B cell (primary cell): ENCODE measurements at regions not wholly inside any gene's neighbourhood (a gene's known extent, or its start where the extent isn't known, plus 50 kb on each side); places are given as distances from the start of the nearest gene placed in this dataset.

Source experiments
- ATAC-seq: fragments of 200-7000 bp; cut with Tn5 transposase; one replicate; pipeline ENCODE4 v1.10.0; 2021; ENCODE audit warnings: low read depth, mild to moderate bottlenecking, moderate number of reproducible peaks, moderate library complexity
- CTCF ChIA-PET: fragments of 350-600 bp; sonication (Branson Sonifier 250); formaldehyde crosslinking; loops from one replicate; lab custom pipeline; 2021; ENCODE audit warnings: antibody characterized with exemption, inconsistent platforms; lab: Charles Lee
- POLR2A ChIA-PET: fragments of 350-600 bp; sonication (Branson Sonifier 250); formaldehyde crosslinking; loops from one replicate; lab custom pipeline; 2021; ENCODE audit warnings: antibody characterized with exemption; lab: Charles Lee
- DNase-seq: peaks from one replicate; pipeline ENCODE4 v3.0.0; 2013
- H2AFZ ChIP-seq: 2 replicates; pipeline ENCODE4 v1.6.1; 2012; ENCODE audit warnings: mild to moderate bottlenecking, low read depth, low read length; ENCODE audit not compliant: insufficient read depth, poor library complexity, severe bottlenecking
- H3K27ac ChIP-seq, 2 donors: 1 replicate in 1 of 2; 2 replicates in 1 of 2; pipeline ENCODE4 v1.5.1; 2012 to 2013; ENCODE audit warnings: low read length in 2 of 2, mild to moderate bottlenecking in 2 of 2, moderate library complexity in 1 of 2
- H3K27me3 ChIP-seq, 4 experiments: fragments of 200-600 bp in 1 of 4; sonication (generic) in 1 of 4; replicated peaks in 1 of 4; 1 replicate in 2 of 4; 2 replicates in 2 of 4; pipeline versions ENCODE4 v1.6.1 to v1.7.0; 2013 to 2016; ENCODE audit warnings: low read length in 3 of 4, mild to moderate bottlenecking in 2 of 4, mixed read lengths in 1 of 4, moderate library complexity in 1 of 4; ENCODE audit not compliant: insufficient read depth in 4 of 4, control insufficient read depth in 3 of 4; ENCODE audit errors: control extremely low read depth in 1 of 4
- H3K36me3 ChIP-seq, 2 experiments: replicated peaks in 1 of 2; 1 replicate in 1 of 2; 2 replicates in 1 of 2; pipeline versions ENCODE4 v1.6.1 to v1.7.1; 2013; ENCODE audit warnings: low read length in 1 of 2; ENCODE audit not compliant: insufficient read depth in 2 of 2, control insufficient read depth in 1 of 2; ENCODE audit errors: control extremely low read depth in 1 of 2, extremely low read depth in 1 of 2
- H3K4me1 ChIP-seq, 2 donors: fragments of 200-600 bp in 1 of 2; sonication (generic) in 1 of 2; 1 replicate in 1 of 2; 2 replicates in 1 of 2; pipeline versions ENCODE4 v1.5.1 to v1.6.1; 2013 to 2017; ENCODE audit warnings: low read length in 2 of 2; ENCODE audit not compliant: control insufficient read depth in 2 of 2, insufficient read depth in 2 of 2
- H3K4me2 ChIP-seq: replicated peaks from 2 replicates; pipeline ENCODE3; 2012; ENCODE audit warnings: mild to moderate bottlenecking, low read depth, low read length; ENCODE audit not compliant: poor library complexity, severe bottlenecking
- H3K4me3 ChIP-seq, 5 experiments: fragments of 200-600 bp in 1 of 5; sonication (generic) in 1 of 5; 1 replicate in 3 of 5; 2 replicates in 2 of 5; pipeline versions ENCODE4 v1.5.1 to v1.7.0; 2011 to 2016; ENCODE audit warnings: low read length in 4 of 5, mild to moderate bottlenecking in 4 of 5, low read depth in 2 of 5, control low read depth in 1 of 5, moderate library complexity in 1 of 5; ENCODE audit not compliant: insufficient read depth in 1 of 5; ENCODE audit errors: control extremely low read depth in 1 of 5, extremely low read depth in 1 of 5
- H3K79me2 ChIP-seq: fragments of 200-600 bp; sonication (generic); one replicate; pipeline ENCODE4 v1.6.0; 2016; ENCODE audit warnings: low read length; ENCODE audit not compliant: control insufficient read depth, insufficient read depth
- H3K9ac ChIP-seq: fragments of 200-600 bp; sonication (generic); 2 replicates; pipeline ENCODE4 v1.6.1; 2017; ENCODE audit warnings: mild to moderate bottlenecking, low read length, moderate library complexity
- H3K9me3 ChIP-seq, 3 donors: one replicate each; pipeline versions ENCODE4 v1.6.1 to v1.7.1; 2013; ENCODE audit warnings: low read length in 2 of 3; ENCODE audit not compliant: control insufficient read depth in 2 of 3, insufficient read depth in 1 of 3; ENCODE audit errors: control extremely low read depth in 1 of 3
- H4K20me1 ChIP-seq: 2 replicates; pipeline ENCODE4 v1.6.0; 2012; ENCODE audit warnings: mild to moderate bottlenecking, low read length; ENCODE audit not compliant: insufficient read depth, control insufficient read depth, poor library complexity, severe bottlenecking
- H3K27ac Mint-ChIP-seq: one replicate; pipeline ENCODE4 v1.8.0; 2021; ENCODE audit warnings: mixed read lengths
- H3K27me3 Mint-ChIP-seq: one replicate; pipeline ENCODE4 v1.8.0; 2021; ENCODE audit warnings: mixed read lengths
- H3K4me1 Mint-ChIP-seq: one replicate; pipeline ENCODE4 v1.8.0; 2021; ENCODE audit warnings: mixed read lengths
- H3K4me3 Mint-ChIP-seq: one replicate; pipeline ENCODE4 v1.8.0; 2021; ENCODE audit warnings: mixed read lengths
- H3K9me3 Mint-ChIP-seq: one replicate; pipeline ENCODE4 v1.8.0; 2022; ENCODE audit warnings: mixed read lengths; ENCODE audit not compliant: insufficient read depth
- EZH2 ChIP-seq: IDR thresholded peaks from 2 replicates; pipeline ENCODE4 v1.6.1; 2012; ENCODE audit warnings: borderline replicate concordance, low read depth, mild to moderate bottlenecking, moderate library complexity, low read length; ENCODE audit not compliant: insufficient read depth, poor library complexity, severe bottlenecking
- WGBS: methylation state at CpG from one replicate; pipeline ENCODE4 v1.1.5; 2013; ENCODE audit warnings: missing lambda C conversion rate; ENCODE audit not compliant: insufficient coverage; 5-methylcytosine and 5-hydroxymethylcytosine counted together
- intact Hi-C: fragments of 100-400 bp; cut with micrococcal nuclease; formaldehyde crosslinking; loops from one replicate; pipeline ENCODE4 v1.10.0; 2022
- TF ChIP-seq, protein P1 (sequence below): fragments of 200-600 bp; IDR thresholded peaks from one replicate; pipeline ENCODE4 v1.8.0; 2022; ENCODE audit warnings: antibody characterized with exemption, mild to moderate bottlenecking

DNA sequence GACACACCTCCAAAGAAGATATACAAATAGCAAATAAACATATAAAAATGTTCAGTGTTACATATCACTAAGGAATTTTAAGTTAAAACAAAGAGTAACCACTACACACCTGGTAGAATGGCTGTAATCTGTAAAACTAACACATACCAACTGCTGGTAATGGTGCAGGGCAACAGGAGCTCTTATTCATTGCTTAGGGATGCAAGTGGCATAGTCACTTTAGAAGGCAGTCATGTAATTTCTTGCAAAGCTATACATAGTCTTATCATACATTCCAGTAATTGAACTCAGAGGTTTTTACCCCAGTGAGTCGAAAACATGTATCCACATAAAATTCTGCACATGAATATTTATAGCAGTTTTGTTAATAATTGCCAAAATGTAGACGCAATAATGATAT lies 906.8 kb upstream of the CITED2 start:
- Histone ChIP-seq H2AFZ (no peak overlapping the region), H3K79me2 (no peaks in the 10 kb centered on the region), H4K20me1 (no peaks in the 10 kb centered on the region), H3K4me2 (no peak overlapping the region), H3K4me3 (no peak overlapping the region), H3K4me1 (no peaks in the 10 kb centered on the region), H3K9ac (no peak overlapping the region), H3K9me3 (no peaks in the 10 kb centered on the region), H3K27me3 (no peaks in the 10 kb centered on the region), H3K36me3 (no peaks in the 10 kb centered on the region), H3K27ac (no peak overlapping the region)
- Mint-ChIP-seq H3K27ac (no peak overlapping the region), H3K27me3 (no peaks in the 10 kb centered on the region), H3K4me3 (no peak overlapping the region), H3K4me1 (no peaks in the 10 kb centered on the region), H3K9me3 (no peaks in the 10 kb centered on the region)
- intact Hi-C loops: no loop called here
- TF ChIP-seq, protein P1, sequence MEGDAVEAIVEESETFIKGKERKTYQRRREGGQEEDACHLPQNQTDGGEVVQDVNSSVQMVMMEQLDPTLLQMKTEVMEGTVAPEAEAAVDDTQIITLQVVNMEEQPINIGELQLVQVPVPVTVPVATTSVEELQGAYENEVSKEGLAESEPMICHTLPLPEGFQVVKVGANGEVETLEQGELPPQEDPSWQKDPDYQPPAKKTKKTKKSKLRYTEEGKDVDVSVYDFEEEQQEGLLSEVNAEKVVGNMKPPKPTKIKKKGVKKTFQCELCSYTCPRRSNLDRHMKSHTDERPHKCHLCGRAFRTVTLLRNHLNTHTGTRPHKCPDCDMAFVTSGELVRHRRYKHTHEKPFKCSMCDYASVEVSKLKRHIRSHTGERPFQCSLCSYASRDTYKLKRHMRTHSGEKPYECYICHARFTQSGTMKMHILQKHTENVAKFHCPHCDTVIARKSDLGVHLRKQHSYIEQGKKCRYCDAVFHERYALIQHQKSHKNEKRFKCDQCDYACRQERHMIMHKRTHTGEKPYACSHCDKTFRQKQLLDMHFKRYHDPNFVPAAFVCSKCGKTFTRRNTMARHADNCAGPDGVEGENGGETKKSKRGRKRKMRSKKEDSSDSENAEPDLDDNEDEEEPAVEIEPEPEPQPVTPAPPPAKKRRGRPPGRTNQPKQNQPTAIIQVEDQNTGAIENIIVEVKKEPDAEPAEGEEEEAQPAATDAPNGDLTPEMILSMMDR: no peak
- no peak for TF ChIP-seq EZH2
- no CpG with 5 or more reads among the region's 2 CpGs for WGBS
- ChIA-PET CTCF (no interaction called here), POLR2A (no interaction called here)
- no peak for DNase-seq
- no peak for ATAC-seq

DNA sequence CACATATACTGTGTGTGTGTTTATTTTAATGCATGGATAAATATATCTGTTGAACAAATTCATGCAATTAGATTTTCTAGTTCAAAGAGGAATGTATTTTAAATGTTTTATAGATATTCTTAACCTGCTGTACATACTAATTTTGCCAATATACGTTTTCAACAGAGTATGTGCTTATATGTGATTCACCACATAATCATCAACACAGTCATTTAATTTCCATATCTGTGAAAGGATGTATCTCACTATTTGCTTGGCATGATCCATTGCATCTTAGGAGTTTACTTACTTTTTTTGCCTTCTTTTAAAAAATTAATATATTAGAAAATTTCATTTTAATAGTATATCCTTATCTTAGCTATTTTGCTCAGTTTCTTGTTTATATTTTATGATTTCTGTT lies 902.3 kb upstream of the CITED2 start:
- Histone ChIP-seq H3K27ac (no peak overlapping the region), H3K9ac (no peak overlapping the region), H3K4me1 (peaks cover 4% of the 10 kb centered on the region in 2 donors), H3K27me3 (no peaks in the 10 kb centered on the region), H4K20me1 (no peaks in the 10 kb centered on the region), H3K36me3 (no peaks in the 10 kb centered on the region), H3K9me3 (no peaks in the 10 kb centered on the region), H3K4me3 (no peak overlapping the region), H3K79me2 (no peaks in the 10 kb centered on the region), H2AFZ (no peak overlapping the region), H3K4me2 (no peak overlapping the region)
- DNase-seq (no peak), ATAC-seq (no peak)
- CTCF ChIA-PET: no interaction called here
- H3K9me3 Mint-ChIP-seq: no peaks in the 10 kb centered on the region
- WGBS: no CpG with 5 or more reads among the region's 1 CpG
- no peaks in the 10 kb centered on the region for H3K27me3 Mint-ChIP-seq
- intact Hi-C loops: no loop called here
- no peak overlapping the region for H3K4me3 Mint-ChIP-seq
- H3K27ac Mint-ChIP-seq: no peak overlapping the region
- POLR2A ChIA-PET: no interaction called here
- peaks cover 4% of the 10 kb centered on the region for H3K4me1 Mint-ChIP-seq
- TF ChIP-seq EZH2: no peak
- TF ChIP-seq, protein P1: no peak
